Lower leg skin (tissue), 3 donors: ENCODE measurements at regions not wholly inside any gene's neighbourhood (a gene's known extent, or its start where the extent isn't known, plus 50 kb on each side); places are given as distances from the start of the nearest gene placed in this dataset.

Source experiments
- POLR2A ChIP-seq, 2 donors: fragments of 450-650 bp; IDR thresholded peaks; one replicate each; pipeline ENCODE4 v1.6.1; 2016 to 2017; ENCODE audit warnings: antibody characterized with exemption in 2 of 2, mild to moderate bottlenecking in 1 of 2, moderate library complexity in 1 of 2
- TF ChIP-seq, protein P1 (sequence below), 3 donors: fragments of 450-650 bp; IDR thresholded peaks; one replicate each; pipeline ENCODE4 v1.5.1; 2016; ENCODE audit warnings: antibody characterized with exemption in 3 of 3, mild to moderate bottlenecking in 3 of 3, moderate library complexity in 2 of 3

DNA sequence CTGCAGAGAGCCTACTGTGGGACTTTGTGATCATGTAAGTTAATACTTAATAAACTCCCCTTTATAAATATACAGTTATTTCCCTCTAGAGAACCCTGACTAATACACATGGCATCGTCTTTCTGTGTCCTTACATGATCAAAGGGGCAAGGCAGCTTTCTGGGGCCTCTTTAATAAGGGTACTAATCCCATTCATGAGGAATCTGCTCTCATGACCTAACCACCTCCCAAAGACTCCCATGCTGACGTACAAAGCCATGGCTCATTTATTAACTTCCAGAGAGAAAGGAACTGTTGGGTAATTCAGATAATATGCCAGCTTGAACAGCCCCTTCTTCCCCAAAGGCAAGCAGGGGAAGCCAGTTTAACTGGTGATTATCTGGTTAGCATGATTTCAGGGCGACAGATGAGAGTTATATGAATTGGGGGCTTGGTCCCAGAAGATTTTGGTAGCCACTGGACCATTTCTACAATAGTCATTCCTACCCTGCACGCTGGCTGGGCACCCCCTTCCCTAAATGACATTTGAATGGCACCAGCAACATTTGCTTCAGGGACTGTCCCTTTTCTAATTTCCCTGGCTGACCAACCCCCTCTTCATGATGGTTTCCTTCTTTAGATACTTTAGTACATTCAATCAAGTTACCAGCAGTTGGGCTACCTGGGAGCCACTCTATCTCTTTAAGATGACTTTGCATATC is 83.6 kb upstream of the C3orf80 start:
- TF ChIP-seq, protein P1, sequence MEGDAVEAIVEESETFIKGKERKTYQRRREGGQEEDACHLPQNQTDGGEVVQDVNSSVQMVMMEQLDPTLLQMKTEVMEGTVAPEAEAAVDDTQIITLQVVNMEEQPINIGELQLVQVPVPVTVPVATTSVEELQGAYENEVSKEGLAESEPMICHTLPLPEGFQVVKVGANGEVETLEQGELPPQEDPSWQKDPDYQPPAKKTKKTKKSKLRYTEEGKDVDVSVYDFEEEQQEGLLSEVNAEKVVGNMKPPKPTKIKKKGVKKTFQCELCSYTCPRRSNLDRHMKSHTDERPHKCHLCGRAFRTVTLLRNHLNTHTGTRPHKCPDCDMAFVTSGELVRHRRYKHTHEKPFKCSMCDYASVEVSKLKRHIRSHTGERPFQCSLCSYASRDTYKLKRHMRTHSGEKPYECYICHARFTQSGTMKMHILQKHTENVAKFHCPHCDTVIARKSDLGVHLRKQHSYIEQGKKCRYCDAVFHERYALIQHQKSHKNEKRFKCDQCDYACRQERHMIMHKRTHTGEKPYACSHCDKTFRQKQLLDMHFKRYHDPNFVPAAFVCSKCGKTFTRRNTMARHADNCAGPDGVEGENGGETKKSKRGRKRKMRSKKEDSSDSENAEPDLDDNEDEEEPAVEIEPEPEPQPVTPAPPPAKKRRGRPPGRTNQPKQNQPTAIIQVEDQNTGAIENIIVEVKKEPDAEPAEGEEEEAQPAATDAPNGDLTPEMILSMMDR (IDR thresholded peaks at IDR 0.05), result no peak
- TF ChIP-seq POLR2A (IDR thresholded peaks at IDR 0.05), result no peak
